GM18498 (cell line): ENCODE measurements at regions not wholly inside any gene's neighbourhood (a gene's known extent, or its start where the extent isn't known, plus 50 kb on each side); places are given as distances from the start of the nearest gene placed in this dataset.

Experiments used
- ATAC-seq: cut with Tn5 transposase; IDR thresholded peaks from one replicate; pipeline ENCODE4 v1.9.1; 2021; ENCODE audit warnings: mild to moderate bottlenecking, moderate library complexity; ENCODE audit not compliant: unreplicated experiment

- ATAC-seq, result no peak
Observed at GRCh38 chr13:40186041-40186440, 480.4 kb downstream of the FOXO1 start.

- no peak for ATAC-seq
Observed at GRCh38 chr13:40186626-40187323, 479.7 kb downstream of the FOXO1 start.

GRCh38 chr13:40187324-40187795 is 479.1 kb downstream of the FOXO1 start:
- no peak for ATAC-seq

- no peak for ATAC-seq
Observed at GRCh38 chr13:40187841-40188591, 478.4 kb downstream of the FOXO1 start.

- ATAC-seq, result no peak
Observed at GRCh38 chr13:40189426-40189825, 477.0 kb downstream of the FOXO1 start.

GRCh38 chr13:40189898-40190630 is 476.4 kb downstream of the FOXO1 start:
- ATAC-seq, result no peak

GRCh38 chr13:40190641-40191100 is 475.8 kb downstream of the FOXO1 start:
- ATAC-seq, result peak; percentile 69

- ATAC-seq, result no peak
Observed at GRCh38 chr13:40191186-40191980, 475.1 kb downstream of the FOXO1 start.

- ATAC-seq, result no peak
Observed at GRCh38 chr13:40192452-40192851, 474.0 kb downstream of the FOXO1 start.

- no peak for ATAC-seq
Observed at GRCh38 chr13:40192858-40193257, 473.6 kb downstream of the FOXO1 start.

- no peak for ATAC-seq
Observed at GRCh38 chr13:40193286-40194223, 472.9 kb downstream of the FOXO1 start.

GRCh38 chr13:40194224-40194806 is 472.1 kb downstream of the FOXO1 start:
- no peak for ATAC-seq

- no peak for ATAC-seq
Observed at GRCh38 chr13:40197049-40197448, 469.4 kb downstream of the FOXO1 start.

GRCh38 chr13:40197936-40198595 is 468.4 kb downstream of the FOXO1 start:
- ATAC-seq, result no peak

- ATAC-seq, result no peak
Observed at GRCh38 chr13:40200273-40200978, 466.0 kb downstream of the FOXO1 start.

- no peak for ATAC-seq
Observed at GRCh38 chr13:40204246-40204645, 462.2 kb downstream of the FOXO1 start.

GRCh38 chr13:40205771-40206240 is 460.6 kb downstream of the FOXO1 start:
- no peak for ATAC-seq
